Ramos (cell line): ENCODE measurements at regions not wholly inside any gene's neighbourhood (a gene's known extent, or its start where the extent isn't known, plus 50 kb on each side); places are given as distances from the start of the nearest gene placed in this dataset.

ENCODE experiments used
- in situ Hi-C: fragments of 300-500 bp; cut with MboI; formaldehyde crosslinking; loops from one replicate; pipeline ENCODE4 v1.14.3; 2022; ENCODE audit warnings: low sequenced_read_pairs; ENCODE audit not compliant: unreplicated experiment

GRCh38 chr10:128480601-128481000 is 354.4 kb upstream of the MKI67 start:
- in situ Hi-C loops = no loop called here

GRCh38 chr10:128481152-128481840 is 355.1 kb upstream of the MKI67 start:
- in situ Hi-C loops = no loop called here

GRCh38 chr10:128482052-128482451 is 355.8 kb upstream of the MKI67 start:
- in situ Hi-C loops = no loop called here

- in situ Hi-C loops = no loop called here
These were observed 357.0 kb upstream of the MKI67 start for GRCh38 chr10:128483216-128483615.

- in situ Hi-C loops = no loop called here
These were observed 357.8 kb upstream of the MKI67 start for GRCh38 chr10:128484041-128484440.

- in situ Hi-C loops = no loop called here
These were observed 359.5 kb upstream of the MKI67 start for GRCh38 chr10:128485701-128486235.

- in situ Hi-C loops = no loop called here
These were observed 361.3 kb upstream of the MKI67 start for GRCh38 chr10:128487517-128487916.

GRCh38 chr10:128489324-128490247 is 363.4 kb upstream of the MKI67 start:
- in situ Hi-C loops = no loop called here

- in situ Hi-C loops = no loop called here
These were observed 365.5 kb upstream of the MKI67 start for GRCh38 chr10:128491686-128492085.

- in situ Hi-C loops = no loop called here
These were observed 367.6 kb upstream of the MKI67 start for GRCh38 chr10:128493811-128494210.

- in situ Hi-C loops = no loop called here
These were observed 368.4 kb upstream of the MKI67 start for GRCh38 chr10:128494665-128495064.

- in situ Hi-C loops = no loop called here
These were observed 371.6 kb upstream of the MKI67 start for GRCh38 chr10:128497660-128498377.

- in situ Hi-C loops = no loop called here
These were observed 372.1 kb upstream of the MKI67 start for GRCh38 chr10:128498378-128498730.

GRCh38 chr10:128498746-128499145 is 372.5 kb upstream of the MKI67 start:
- in situ Hi-C loops = no loop called here

GRCh38 chr10:128499486-128499885 is 373.3 kb upstream of the MKI67 start:
- in situ Hi-C loops = no loop called here

- in situ Hi-C loops = no loop called here
These were observed 373.7 kb upstream of the MKI67 start for GRCh38 chr10:128499956-128500355.

GRCh38 chr10:128500642-128501041 is 374.4 kb upstream of the MKI67 start:
- in situ Hi-C loops = no loop called here

GRCh38 chr10:128505346-128505745 is 379.1 kb upstream of the MKI67 start:
- in situ Hi-C loops = no loop called here

- in situ Hi-C loops = no loop called here
These were observed 380.2 kb upstream of the MKI67 start for GRCh38 chr10:128506423-128506822.

- in situ Hi-C loops = no loop called here
These were observed 380.8 kb upstream of the MKI67 start for GRCh38 chr10:128507066-128507465.

GRCh38 chr10:128511284-128511683 is 385.1 kb upstream of the MKI67 start:
- in situ Hi-C loops = no loop called here
